Esophagus squamous epithelium (tissue), 4 donors: ENCODE measurements at regions not wholly inside any gene's neighbourhood (a gene's known extent, or its start where the extent isn't known, plus 50 kb on each side); places are given as distances from the start of the nearest gene placed in this dataset.

ENCODE experiments used
- CTCF ChIP-seq, 6 experiments: fragments of 450-650 bp in 4 of 6; fragments of 200-600 bp in 2 of 6; sonication (generic) in 2 of 6; IDR thresholded peaks; one replicate each; pipeline ENCODE4 v1.5.1; 2016 to 2019; ENCODE audit warnings: antibody characterized with exemption in 6 of 6, mild to moderate bottlenecking in 4 of 6, moderate library complexity in 4 of 6
- POLR2A ChIP-seq, 4 donors: fragments of 450-650 bp; IDR thresholded peaks; one replicate each; pipeline ENCODE4 v1.6.1; 2017; ENCODE audit warnings: antibody characterized with exemption in 4 of 4, mild to moderate bottlenecking in 4 of 4, moderate library complexity in 3 of 4

- TF ChIP-seq POLR2A (IDR thresholded peaks at IDR 0.05) = no peak
- no peak for TF ChIP-seq CTCF (IDR thresholded peaks at IDR 0.05)
Measured at GRCh38 chr5:173775261-173776197, 112.6 kb upstream of the CPEB4 start.
